Kidney (tissue), 13 donors: ENCODE measurements at regions not wholly inside any gene's neighbourhood (a gene's known extent, or its start where the extent isn't known, plus 50 kb on each side); places are given as distances from the start of the nearest gene placed in this dataset.
"Not testable (repeated sequence)": the region's sequence is repeated elsewhere in the genome, so short reads cannot be mapped to it uniquely, and the experiment has no call there.

Source experiments
- DNase-seq, 5 donors: peaks; one replicate each; pipeline ENCODE4 v3.0.0-alpha.2; 2013 to 2020
- FAIRE-seq: peaks from 2 replicates; lab custom pipeline; 2012; peaks lifted over from hg19 to GRCh38; lab: Jason Lieb, UNC
- H3K27ac ChIP-seq, 2 donors: one replicate each; pipeline ENCODE4 v1.7.0; 2013; ENCODE audit warnings: low read depth in 2 of 2, low read length in 2 of 2, inconsistent platforms in 1 of 2
- H3K27me3 ChIP-seq: one replicate; pipeline ENCODE4 v1.7.1; 2013; ENCODE audit warnings: low read length, inconsistent platforms; ENCODE audit not compliant: control insufficient read depth, insufficient read depth
- H3K36me3 ChIP-seq, 3 donors: one replicate each; pipeline versions ENCODE4 v1.7.0 to v1.7.1; 2013; ENCODE audit warnings: low read length in 3 of 3, control low read depth in 1 of 3, inconsistent platforms in 1 of 3; ENCODE audit not compliant: insufficient read depth in 3 of 3, control insufficient read depth in 2 of 3
- H3K4me1 ChIP-seq, 3 donors: one replicate each; pipeline versions ENCODE4 v1.7.0 to v1.7.1; 2013; ENCODE audit warnings: low read length in 3 of 3, inconsistent platforms in 1 of 3, low read depth in 1 of 3; ENCODE audit not compliant: control insufficient read depth in 2 of 3, insufficient read depth in 2 of 3
- H3K4me3 ChIP-seq, 3 donors: one replicate each; pipeline versions ENCODE4 v1.7.0 to v1.8.1; 2013; ENCODE audit warnings: low read length in 3 of 3, control low read depth in 1 of 3, inconsistent platforms in 1 of 3
- H3K9ac ChIP-seq, 3 donors: one replicate each; pipeline versions ENCODE4 v1.7.0 to v1.7.1; 2013; ENCODE audit warnings: low read length in 3 of 3, control low read depth in 1 of 3, inconsistent platforms in 1 of 3
- H3K9me3 ChIP-seq, 3 donors: one replicate each; pipeline versions ENCODE4 v1.7.0 to v1.7.1; 2013; ENCODE audit warnings: low read length in 3 of 3, control low read depth in 1 of 3, inconsistent platforms in 1 of 3; ENCODE audit not compliant: control insufficient read depth in 2 of 3, insufficient read depth in 1 of 3
- intact Hi-C: fragments of 100-400 bp; cut with DNase I; formaldehyde crosslinking; loops from one replicate; pipeline ENCODE4 v1.11.1; 2022
- TF ChIP-seq, protein P1 (sequence below): IDR thresholded peaks from 3 replicates; pipeline ENCODE4 v1.5.1; 2012; ENCODE audit warnings: mild to moderate bottlenecking, moderate library complexity, borderline replicate concordance; ENCODE audit not compliant: insufficient read depth; ENCODE audit errors: extremely low read depth
- donor health status: control.
- donor health status: control.
- donor health status: control.
- donor health status: control.
- donor health status: control.
- donor health status: DM: yes; HTN: yes; CAD: no.
- donor health status: Normal renal cell carcinoma (clear cell type).

DNA sequence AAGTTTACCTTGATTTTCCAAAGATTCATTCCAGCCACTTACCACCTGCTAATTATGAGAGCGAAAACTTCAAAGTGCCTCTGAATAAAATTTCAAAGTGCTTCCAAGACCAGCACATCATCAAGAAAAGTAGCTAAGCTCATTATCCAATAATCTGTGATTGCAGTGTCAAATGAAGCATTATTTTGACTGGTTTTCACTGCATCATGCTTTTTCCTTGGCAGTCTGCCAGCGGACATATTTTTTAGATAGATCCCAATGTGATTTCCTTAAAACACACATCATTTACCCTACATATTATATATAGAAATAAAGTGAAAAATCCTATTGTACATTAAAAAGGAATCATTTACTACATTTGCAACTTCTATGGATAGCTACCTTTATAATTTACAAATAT, 508.6 kb upstream of the FAM174A start:
- Histone ChIP-seq H3K27me3 (no peaks in the 10 kb centered on the region), H3K4me3 (no peak overlapping the region), H3K9ac (no peak overlapping the region), H3K9me3 (no peaks in the 10 kb centered on the region), H3K27ac (no peak overlapping the region), H3K36me3 (no peaks in the 10 kb centered on the region), H3K4me1 (no peaks in the 10 kb centered on the region)
- FAIRE-seq (no peak), DNase-seq (no peak)
- TF ChIP-seq, protein P1, sequence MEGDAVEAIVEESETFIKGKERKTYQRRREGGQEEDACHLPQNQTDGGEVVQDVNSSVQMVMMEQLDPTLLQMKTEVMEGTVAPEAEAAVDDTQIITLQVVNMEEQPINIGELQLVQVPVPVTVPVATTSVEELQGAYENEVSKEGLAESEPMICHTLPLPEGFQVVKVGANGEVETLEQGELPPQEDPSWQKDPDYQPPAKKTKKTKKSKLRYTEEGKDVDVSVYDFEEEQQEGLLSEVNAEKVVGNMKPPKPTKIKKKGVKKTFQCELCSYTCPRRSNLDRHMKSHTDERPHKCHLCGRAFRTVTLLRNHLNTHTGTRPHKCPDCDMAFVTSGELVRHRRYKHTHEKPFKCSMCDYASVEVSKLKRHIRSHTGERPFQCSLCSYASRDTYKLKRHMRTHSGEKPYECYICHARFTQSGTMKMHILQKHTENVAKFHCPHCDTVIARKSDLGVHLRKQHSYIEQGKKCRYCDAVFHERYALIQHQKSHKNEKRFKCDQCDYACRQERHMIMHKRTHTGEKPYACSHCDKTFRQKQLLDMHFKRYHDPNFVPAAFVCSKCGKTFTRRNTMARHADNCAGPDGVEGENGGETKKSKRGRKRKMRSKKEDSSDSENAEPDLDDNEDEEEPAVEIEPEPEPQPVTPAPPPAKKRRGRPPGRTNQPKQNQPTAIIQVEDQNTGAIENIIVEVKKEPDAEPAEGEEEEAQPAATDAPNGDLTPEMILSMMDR = no peak
- intact Hi-C loops = no loop called here

DNA sequence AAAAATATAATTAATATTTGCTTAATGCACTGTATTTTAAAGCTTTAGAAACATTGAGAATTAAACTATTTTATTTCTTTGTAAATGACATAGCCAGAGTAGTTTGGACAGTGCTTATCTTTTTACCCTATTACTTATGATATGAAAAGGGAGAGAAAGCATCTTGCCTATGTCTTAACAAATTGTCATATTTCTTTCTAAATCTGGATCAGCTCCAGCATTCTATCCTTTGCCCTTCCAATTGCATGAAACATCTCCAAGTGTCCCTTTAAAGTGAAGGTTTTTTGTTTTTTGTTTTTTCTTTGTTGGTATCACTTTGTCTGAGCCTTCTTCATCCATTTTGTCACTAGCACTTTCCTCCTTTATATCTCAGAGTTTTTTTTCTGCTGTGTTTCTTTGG, 511.6 kb upstream of the FAM174A start:
- intact Hi-C loops = no loop called here
- FAIRE-seq = no peak
- TF ChIP-seq, protein P1 = no peak
- Histone ChIP-seq H3K27me3 (no peaks in the 10 kb centered on the region), H3K27ac (no peak overlapping the region), H3K9me3 (no peaks in the 10 kb centered on the region), H3K36me3 (no peaks in the 10 kb centered on the region), H3K9ac (no peak overlapping the region), H3K4me3 (no peak overlapping the region), H3K4me1 (no peaks in the 10 kb centered on the region)
- DNase-seq = no peak

DNA sequence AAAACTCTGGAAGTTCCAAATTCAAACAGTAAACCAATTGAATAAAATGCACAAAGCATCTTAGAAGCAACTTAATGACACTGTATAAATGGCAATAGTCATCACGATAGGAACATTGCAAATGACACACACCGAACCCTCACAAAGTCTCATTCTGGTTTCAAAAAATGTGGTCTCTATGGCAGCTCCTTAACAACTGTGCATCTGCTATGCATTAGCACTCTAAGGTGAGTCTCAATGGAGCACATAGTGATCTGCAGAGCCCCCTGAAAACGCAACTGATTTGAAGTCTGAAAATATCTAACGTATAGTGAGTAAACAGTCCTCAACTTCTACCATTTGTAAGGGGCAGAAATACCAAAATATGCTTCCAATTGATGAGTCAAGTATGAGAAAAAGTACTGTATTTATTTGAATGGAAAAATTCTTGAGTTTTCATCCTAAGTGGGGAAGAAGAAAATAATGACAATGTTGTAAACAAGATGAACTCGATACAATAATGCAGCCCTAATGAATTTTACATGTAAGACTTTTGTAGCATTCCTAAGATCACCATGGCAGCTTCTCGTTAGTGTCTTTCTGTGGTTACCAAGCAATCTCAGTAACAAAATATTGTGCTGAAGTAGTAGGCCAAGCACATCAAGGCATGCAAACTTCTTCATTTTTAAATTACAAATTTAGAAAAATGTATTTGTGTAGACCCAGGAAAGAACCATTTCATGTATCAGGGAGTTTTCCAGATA, 517.5 kb upstream of the FAM174A start:
- H3K4me3 ChIP-seq = no peak overlapping the region
- DNase-seq (no peak), FAIRE-seq (no peak)
- H3K36me3 ChIP-seq = no peaks in the 10 kb centered on the region
- TF ChIP-seq, protein P1 = no peak
- H3K9me3 ChIP-seq = no peaks in the 10 kb centered on the region
- no peak overlapping the region for H3K27ac ChIP-seq
- H3K27me3 ChIP-seq = no peaks in the 10 kb centered on the region
- intact Hi-C loops = no loop called here
- H3K4me1 ChIP-seq = no peaks in the 10 kb centered on the region
- H3K9ac ChIP-seq = no peak overlapping the region

DNA sequence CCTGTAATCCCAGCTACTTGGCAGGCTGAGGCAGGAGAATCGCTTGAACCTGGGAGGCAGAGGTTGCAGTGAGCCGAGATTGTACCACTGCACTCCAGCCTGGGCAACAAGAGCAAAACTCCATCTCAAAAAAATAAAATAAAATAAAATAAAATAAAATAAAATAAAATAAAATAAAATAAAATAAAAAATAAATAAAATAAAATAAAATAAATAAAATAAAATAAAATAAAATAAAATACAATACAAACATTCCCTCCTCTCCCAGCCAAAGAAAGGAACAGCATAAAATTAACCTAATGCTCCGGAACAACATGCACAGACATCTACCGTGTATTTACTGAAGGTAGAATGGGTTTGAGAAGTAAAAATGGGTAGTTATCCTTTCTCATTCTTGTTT, 521.9 kb upstream of the FAM174A start:
- H3K27me3 ChIP-seq, H3K36me3 ChIP-seq, intact Hi-C loops, H3K4me3 ChIP-seq, H3K4me1 ChIP-seq, H3K9ac ChIP-seq, H3K27ac ChIP-seq, H3K9me3 ChIP-seq, FAIRE-seq, DNase-seq: not testable (repeated sequence)

DNA sequence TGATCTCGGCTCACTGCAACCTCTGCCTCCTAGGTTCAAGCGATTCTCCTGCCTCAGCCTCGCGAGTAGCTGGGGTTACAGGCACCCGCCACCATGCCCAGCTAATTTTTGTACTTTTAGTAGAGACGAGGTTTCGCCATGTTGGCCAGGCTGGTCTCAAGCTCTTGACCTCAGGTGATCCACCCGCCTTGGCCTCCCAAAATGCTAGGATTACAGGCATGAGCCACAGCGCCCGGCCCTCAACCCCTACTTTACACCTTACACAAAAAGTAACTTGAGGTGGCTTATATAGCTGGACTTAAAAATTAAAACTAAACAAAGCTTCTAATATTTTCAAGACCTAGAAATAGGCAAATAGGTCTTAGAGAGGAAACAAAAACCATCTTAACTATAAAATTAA, 524.0 kb upstream of the FAM174A start:
- H3K9me3 ChIP-seq, H3K27ac ChIP-seq, H3K4me1 ChIP-seq, intact Hi-C loops, H3K36me3 ChIP-seq, DNase-seq, FAIRE-seq, H3K4me3 ChIP-seq, H3K9ac ChIP-seq, H3K27me3 ChIP-seq: not testable (repeated sequence)
